Astrocyte (in vitro differentiated cells and primary cell): ENCODE measurements at regions not wholly inside any gene's neighbourhood (a gene's known extent, or its start where the extent isn't known, plus 50 kb on each side); places are given as distances from the start of the nearest gene placed in this dataset.

Experiments used
- DNase-seq: peaks from one replicate; pipeline ENCODE4 v3.0.0-alpha.2; 2010; ENCODE audit warnings: low read depth
- FAIRE-seq: peaks from 2 replicates; lab custom pipeline; 2011; peaks lifted over from hg19 to GRCh38; lab: Jason Lieb, UNC
- H2AFZ ChIP-seq: 2 replicates; pipeline ENCODE4 v1.6.0; 2012; ENCODE audit warnings: low read depth, low read length, inconsistent platforms
- H3K27ac ChIP-seq: 2 replicates; pipeline ENCODE4 v1.5.1; 2011; ENCODE audit warnings: low read depth, low read length, inconsistent platforms
- H3K27me3 ChIP-seq: 2 replicates; pipeline ENCODE4 v1.6.0; 2011; ENCODE audit warnings: low read length, inconsistent platforms; ENCODE audit not compliant: insufficient read depth
- H3K36me3 ChIP-seq: 2 replicates; pipeline ENCODE4 v1.5.1; 2011; ENCODE audit warnings: low read length, inconsistent platforms; ENCODE audit not compliant: insufficient read depth
- H3K4me1 ChIP-seq: 2 replicates; pipeline ENCODE4 v1.5.1; 2011; ENCODE audit warnings: low read length, inconsistent platforms; ENCODE audit not compliant: insufficient read depth
- H3K4me2 ChIP-seq: 2 replicates; pipeline ENCODE4 v1.6.0; 2012; ENCODE audit warnings: low read length, inconsistent platforms
- H3K4me3 ChIP-seq: 2 replicates; pipeline ENCODE4 v1.5.1; 2011; ENCODE audit warnings: low read depth, mild to moderate bottlenecking, low read length, inconsistent platforms; ENCODE audit not compliant: insufficient read depth
- H3K79me2 ChIP-seq: 2 replicates; pipeline ENCODE4 v1.6.0; 2012; ENCODE audit warnings: mild to moderate bottlenecking, low read length, inconsistent platforms; ENCODE audit not compliant: insufficient read depth
- H3K9ac ChIP-seq: 2 replicates; pipeline ENCODE4 v1.6.0; 2012; ENCODE audit warnings: mild to moderate bottlenecking, low read length, inconsistent platforms
- H3K9me3 ChIP-seq: 2 replicates; pipeline ENCODE4 v1.5.1; 2012; ENCODE audit warnings: low read depth, mild to moderate bottlenecking, low read length, inconsistent platforms; ENCODE audit not compliant: insufficient read depth
- H4K20me1 ChIP-seq: 2 replicates; pipeline ENCODE4 v1.6.0; 2012; ENCODE audit warnings: low read length, inconsistent platforms; ENCODE audit not compliant: insufficient read depth
- H3K27ac Mint-ChIP-seq: one replicate; pipeline ENCODE4 v1.8.0; 2021; ENCODE audit warnings: mild to moderate bottlenecking, mixed read lengths; ENCODE audit not compliant: unreplicated experiment
- H3K27me3 Mint-ChIP-seq: one replicate; pipeline ENCODE4 v1.8.0; 2021; ENCODE audit warnings: low read depth, mixed read lengths; ENCODE audit not compliant: unreplicated experiment
- H3K36me3 Mint-ChIP-seq: one replicate; pipeline ENCODE4 v1.8.0; 2021; ENCODE audit warnings: low read depth, mixed read lengths; ENCODE audit not compliant: unreplicated experiment
- H3K4me1 Mint-ChIP-seq: one replicate; pipeline ENCODE4 v1.8.0; 2021; ENCODE audit warnings: low read depth, mixed read lengths; ENCODE audit not compliant: unreplicated experiment
- H3K4me3 Mint-ChIP-seq: one replicate; pipeline ENCODE4 v1.8.0; 2021; ENCODE audit warnings: mild to moderate bottlenecking, moderate library complexity, mixed read lengths; ENCODE audit not compliant: unreplicated experiment
- H3K9me3 Mint-ChIP-seq: one replicate; pipeline ENCODE4 v1.8.0; 2021; ENCODE audit warnings: mild to moderate bottlenecking, mixed read lengths; ENCODE audit not compliant: unreplicated experiment
- EZH2 ChIP-seq: IDR thresholded peaks from 2 replicates; pipeline ENCODE4 v1.6.1; 2012; ENCODE audit warnings: mild to moderate bottlenecking, low read length, inconsistent platforms; ENCODE audit not compliant: insufficient read depth
- TF ChIP-seq, protein P1 (sequence below): IDR thresholded peaks from 2 replicates; pipeline ENCODE4 v1.5.1; 2011; ENCODE audit warnings: low read depth, mild to moderate bottlenecking, inconsistent platforms, low read length, moderate library complexity; ENCODE audit not compliant: insufficient read depth

DNA sequence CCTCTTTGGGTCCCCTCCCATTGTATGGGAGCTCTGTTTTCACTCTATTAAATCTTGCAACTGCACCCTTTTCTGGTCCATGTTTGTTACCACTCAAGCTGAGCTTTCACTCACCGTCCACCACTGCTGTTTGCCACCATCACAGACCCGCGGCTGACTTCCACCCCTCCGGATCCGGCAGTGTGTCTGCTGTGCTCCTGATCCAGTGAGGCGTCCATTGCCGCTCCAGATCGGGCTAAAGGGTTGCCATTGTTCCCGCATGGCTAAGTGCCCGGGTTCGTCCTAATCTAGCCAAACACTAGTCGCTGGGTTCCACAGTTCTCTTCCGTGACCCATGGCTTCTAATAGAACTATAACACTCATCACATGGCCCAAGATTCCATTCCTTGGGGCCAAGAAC lies 157.2 kb downstream of the SEC16B start:
- TF ChIP-seq EZH2 = no peak
- TF ChIP-seq, protein P1, sequence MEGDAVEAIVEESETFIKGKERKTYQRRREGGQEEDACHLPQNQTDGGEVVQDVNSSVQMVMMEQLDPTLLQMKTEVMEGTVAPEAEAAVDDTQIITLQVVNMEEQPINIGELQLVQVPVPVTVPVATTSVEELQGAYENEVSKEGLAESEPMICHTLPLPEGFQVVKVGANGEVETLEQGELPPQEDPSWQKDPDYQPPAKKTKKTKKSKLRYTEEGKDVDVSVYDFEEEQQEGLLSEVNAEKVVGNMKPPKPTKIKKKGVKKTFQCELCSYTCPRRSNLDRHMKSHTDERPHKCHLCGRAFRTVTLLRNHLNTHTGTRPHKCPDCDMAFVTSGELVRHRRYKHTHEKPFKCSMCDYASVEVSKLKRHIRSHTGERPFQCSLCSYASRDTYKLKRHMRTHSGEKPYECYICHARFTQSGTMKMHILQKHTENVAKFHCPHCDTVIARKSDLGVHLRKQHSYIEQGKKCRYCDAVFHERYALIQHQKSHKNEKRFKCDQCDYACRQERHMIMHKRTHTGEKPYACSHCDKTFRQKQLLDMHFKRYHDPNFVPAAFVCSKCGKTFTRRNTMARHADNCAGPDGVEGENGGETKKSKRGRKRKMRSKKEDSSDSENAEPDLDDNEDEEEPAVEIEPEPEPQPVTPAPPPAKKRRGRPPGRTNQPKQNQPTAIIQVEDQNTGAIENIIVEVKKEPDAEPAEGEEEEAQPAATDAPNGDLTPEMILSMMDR = no peak
- Histone ChIP-seq H2AFZ (no peak overlapping the region), H3K79me2 (no peaks in the 10 kb centered on the region), H3K27me3 (no peaks in the 10 kb centered on the region), H3K4me2 (no peak overlapping the region), H3K9ac (no peak overlapping the region), H3K36me3 (no peaks in the 10 kb centered on the region), H4K20me1 (no peaks in the 10 kb centered on the region), H3K27ac (no peak overlapping the region), H3K4me1 (no peaks in the 10 kb centered on the region), H3K9me3 (peaks cover 3% of the 10 kb centered on the region), H3K4me3 (no peak overlapping the region)
- Mint-ChIP-seq H3K4me3 (no peak overlapping the region), H3K9me3 (peaks cover 7% of the 10 kb centered on the region), H3K27ac (no peak overlapping the region), H3K4me1 (no peaks in the 10 kb centered on the region), H3K36me3 (no peaks in the 10 kb centered on the region), H3K27me3 (peaks cover 12% of the 10 kb centered on the region)
- FAIRE-seq (no peak), DNase-seq (no peak)

DNA sequence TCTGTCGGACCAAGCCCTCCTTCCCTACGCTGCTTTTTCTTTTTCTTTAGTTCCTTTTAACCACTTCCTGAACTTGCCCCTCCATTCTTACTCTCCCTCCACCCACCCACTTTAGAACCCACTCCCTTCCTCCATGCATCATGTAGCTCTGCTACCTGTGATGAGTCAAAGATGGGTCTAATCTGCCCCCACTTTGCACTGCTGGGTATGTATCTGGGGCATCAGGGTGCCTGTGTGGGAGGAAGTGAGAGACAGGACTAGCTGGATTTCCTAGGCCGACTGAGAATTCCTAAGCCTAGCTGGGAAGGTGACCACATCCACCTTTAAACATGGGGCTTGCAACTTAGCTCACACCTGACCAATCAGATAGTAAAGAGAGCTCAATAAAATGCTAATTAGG lies 157.7 kb downstream of the SEC16B start:
- Histone ChIP-seq H3K27ac (no peak overlapping the region), H4K20me1 (no peaks in the 10 kb centered on the region), H3K79me2 (no peaks in the 10 kb centered on the region), H3K27me3 (no peaks in the 10 kb centered on the region), H3K9me3 (peaks cover 3% of the 10 kb centered on the region), H3K4me3 (no peak overlapping the region), H3K36me3 (no peaks in the 10 kb centered on the region), H3K9ac (no peak overlapping the region), H2AFZ (no peak overlapping the region), H3K4me1 (no peaks in the 10 kb centered on the region), H3K4me2 (no peak overlapping the region)
- FAIRE-seq (no peak), DNase-seq (no peak)
- Mint-ChIP-seq H3K9me3 (peaks cover 7% of the 10 kb centered on the region), H3K27ac (no peak overlapping the region), H3K36me3 (no peaks in the 10 kb centered on the region), H3K27me3 (peaks cover 12% of the 10 kb centered on the region), H3K4me3 (no peak overlapping the region), H3K4me1 (no peaks in the 10 kb centered on the region)
- TF ChIP-seq, protein P1 = no peak
- TF ChIP-seq EZH2 = no peak

DNA sequence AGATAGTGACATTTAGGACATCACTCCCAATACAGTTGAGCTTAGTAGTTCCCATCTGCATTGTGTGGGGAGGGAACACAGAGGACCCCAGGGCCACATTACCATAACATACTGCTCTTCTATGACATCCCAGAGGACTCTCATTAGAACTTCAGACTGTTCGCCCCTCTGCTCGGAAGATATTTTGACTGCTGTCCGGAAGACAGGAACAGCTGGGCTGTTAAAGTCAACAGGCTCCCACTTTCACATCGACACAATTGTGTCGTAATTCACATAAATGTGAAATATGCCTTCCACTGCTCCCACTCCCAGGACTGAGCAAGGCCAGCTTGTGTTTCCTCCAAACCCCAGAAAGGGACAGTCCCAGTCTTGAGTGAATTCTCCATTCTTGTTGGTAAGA lies 158.4 kb downstream of the SEC16B start:
- Histone ChIP-seq H3K27ac (no peak overlapping the region), H3K9ac (no peak overlapping the region), H3K27me3 (no peaks in the 10 kb centered on the region), H3K9me3 (no peaks in the 10 kb centered on the region), H3K36me3 (no peaks in the 10 kb centered on the region), H2AFZ (no peak overlapping the region), H3K79me2 (no peaks in the 10 kb centered on the region), H3K4me3 (no peak overlapping the region), H4K20me1 (no peaks in the 10 kb centered on the region), H3K4me2 (no peak overlapping the region), H3K4me1 (no peaks in the 10 kb centered on the region)
- no peak overlapping the region for H3K4me3 Mint-ChIP-seq
- H3K9me3 Mint-ChIP-seq = peaks cover 7% of the 10 kb centered on the region
- H3K4me1 Mint-ChIP-seq = no peaks in the 10 kb centered on the region
- DNase-seq (no peak), FAIRE-seq (no peak)
- no peak for TF ChIP-seq EZH2
- TF ChIP-seq, protein P1 = no peak
- H3K27me3 Mint-ChIP-seq = peaks cover 9% of the 10 kb centered on the region
- no peak overlapping the region for H3K27ac Mint-ChIP-seq
- no peaks in the 10 kb centered on the region for H3K36me3 Mint-ChIP-seq
